ENCODE measurements at regions not wholly inside any gene's neighbourhood (a gene's known extent, or its start where the extent isn't known, plus 50 kb on each side); places are given as distances from the start of the nearest gene placed in this dataset.

- TF ChIP-seq CTCF (IDR thresholded peaks at IDR 0.05) (no peak), POLR2A (IDR thresholded peaks at IDR 0.05) (no peak)
Measured at GRCh38 chr9:102740578-102740977, 254.6 kb upstream of the CYLC2 start.
